ENCODE measurements at regions not wholly inside any gene's neighbourhood (a gene's known extent, or its start where the extent isn't known, plus 50 kb on each side); places are given as distances from the start of the nearest gene placed in this dataset.

GRCh38 chr5:81829242-81829641 lies 78.3 kb upstream of the SSBP2 start:
- no peak overlapping the region for H3K27ac ChIP-seq (ENCODE audit: low read depth in 1 of 2, low read length in 2 of 2)
- Mint-ChIP-seq H3K27ac (no peak overlapping the region), H3K9me3 (no peaks in the 10 kb centered on the region), H3K36me3 (ENCODE audit: low read depth) (no peaks in the 10 kb centered on the region), H3K4me1 (ENCODE audit: low read depth) (no peaks in the 10 kb centered on the region), H3K27me3 (no peaks in the 10 kb centered on the region), H3K4me3 (no peak overlapping the region)
- ChIA-PET CTCF (interaction anchor here (0.7 kb wide), 1 partner anchor 16 kb away, joined by 3 read pairs; no protein-coding TSS in a partner anchor), POLR2A (no interaction called here)
- no peak for TF ChIP-seq CTCF (IDR thresholded peaks at IDR 0.05)
- no peaks in the 10 kb centered on the region for H3K9me3 ChIP-seq (ENCODE audit: control insufficient read depth in 1 of 2, insufficient read depth in 1 of 2, low read length in 2 of 2)
- no peaks in the 10 kb centered on the region for H3K36me3 ChIP-seq (ENCODE audit: insufficient read depth, low read length)
- H3K4me3 ChIP-seq (ENCODE audit: low read length), result no peak overlapping the region
- no peaks in the 10 kb centered on the region for H3K27me3 ChIP-seq (ENCODE audit: control insufficient read depth in 1 of 2, insufficient read depth in 2 of 2, low read length in 2 of 2)
- ATAC-seq (ENCODE audit: poor library complexity), result no peak
- intact Hi-C loops (cut with DNase I, micrococcal nuclease), result no loop called here
- DNase-seq, result no peak
- H3K4me1 ChIP-seq (ENCODE audit: insufficient read depth, low read length), result no peaks in the 10 kb centered on the region

- H3K36me3 Mint-ChIP-seq (ENCODE audit: low read depth), result no peaks in the 10 kb centered on the region
- Histone ChIP-seq H3K27ac (ENCODE audit: low read depth in 1 of 2, low read length in 2 of 2) (no peak overlapping the region), H3K4me1 (ENCODE audit: insufficient read depth, low read length) (no peaks in the 10 kb centered on the region), H3K36me3 (ENCODE audit: insufficient read depth, low read length) (no peaks in the 10 kb centered on the region), H3K27me3 (ENCODE audit: control insufficient read depth in 1 of 2, insufficient read depth in 2 of 2, low read length in 2 of 2) (no peaks in the 10 kb centered on the region), H3K9me3 (ENCODE audit: control insufficient read depth in 1 of 2, insufficient read depth in 1 of 2, low read length in 2 of 2) (no peaks in the 10 kb centered on the region), H3K4me3 (ENCODE audit: low read length) (no peak overlapping the region)
- ATAC-seq (ENCODE audit: poor library complexity) (no peak), DNase-seq (no peak)
- H3K27me3 Mint-ChIP-seq, result no peaks in the 10 kb centered on the region
- no peak overlapping the region for H3K27ac Mint-ChIP-seq
- no peak for TF ChIP-seq CTCF (IDR thresholded peaks at IDR 0.05)
- no peaks in the 10 kb centered on the region for H3K4me1 Mint-ChIP-seq (ENCODE audit: low read depth)
- POLR2A ChIA-PET, result interaction anchor here (1.1 kb wide), 1 partner anchor 76 kb away, joined by 4 read pairs; the partner anchor contains the start of gene SSBP2
- no peaks in the 10 kb centered on the region for H3K9me3 Mint-ChIP-seq
- intact Hi-C loops (cut with DNase I, micrococcal nuclease), result no loop called here
- H3K4me3 Mint-ChIP-seq, result no peak overlapping the region
- CTCF ChIA-PET, result interaction anchor here (0.6 kb wide), 1 partner anchor 391 kb away, joined by 5 read pairs; no protein-coding TSS in a partner anchor
Observed at GRCh38 chr5:81827500-81827899, 76.6 kb upstream of the SSBP2 start.

GRCh38 chr5:81826128-81826527 lies 75.2 kb upstream of the SSBP2 start:
- no peak overlapping the region for H3K4me3 Mint-ChIP-seq
- no peak for DNase-seq
- ATAC-seq (ENCODE audit: poor library complexity), result no peak
- Histone ChIP-seq H3K4me1 (ENCODE audit: insufficient read depth, low read length) (no peaks in the 10 kb centered on the region), H3K27me3 (ENCODE audit: control insufficient read depth in 1 of 2, insufficient read depth in 2 of 2, low read length in 2 of 2) (no peaks in the 10 kb centered on the region), H3K4me3 (ENCODE audit: low read length) (no peak overlapping the region), H3K9me3 (ENCODE audit: control insufficient read depth in 1 of 2, insufficient read depth in 1 of 2, low read length in 2 of 2) (no peaks in the 10 kb centered on the region), H3K27ac (ENCODE audit: low read depth in 1 of 2, low read length in 2 of 2) (no peak overlapping the region), H3K36me3 (ENCODE audit: insufficient read depth, low read length) (no peaks in the 10 kb centered on the region)
- no peak overlapping the region for H3K27ac Mint-ChIP-seq
- ChIA-PET CTCF (interaction anchor here (1.0 kb wide), 1 partner anchor 14 kb away, joined by 3 read pairs; no protein-coding TSS in a partner anchor), POLR2A (no interaction called here)
- H3K4me1 Mint-ChIP-seq (ENCODE audit: low read depth), result no peaks in the 10 kb centered on the region
- no peaks in the 10 kb centered on the region for H3K9me3 Mint-ChIP-seq
- no peaks in the 10 kb centered on the region for H3K36me3 Mint-ChIP-seq (ENCODE audit: low read depth)
- TF ChIP-seq CTCF (IDR thresholded peaks at IDR 0.05), result no peak
- intact Hi-C loops (cut with DNase I, micrococcal nuclease), result no loop called here
- H3K27me3 Mint-ChIP-seq, result no peaks in the 10 kb centered on the region

All from CD4-positive, alpha-beta T cell (primary cell).